ENCODE measurements at regions not wholly inside any gene's neighbourhood (a gene's known extent, or its start where the extent isn't known, plus 50 kb on each side); places are given as distances from the start of the nearest gene placed in this dataset.
"Not testable (repeated sequence)": the region's sequence is repeated elsewhere in the genome, so short reads cannot be mapped to it uniquely, and the experiment has no call there.

GRCh38 chr10:131579251-131580071 lies 267.9 kb upstream of the TCERG1L start:
- Histone ChIP-seq H3K27ac (no peak overlapping the region), H3K27me3 (no peaks in the 10 kb centered on the region), H3K36me3 (replicated peaks in 1 of 2; ENCODE audit: insufficient read depth in 1 of 2, low read depth in 2 of 2) (no peaks in the 10 kb centered on the region), H3K4me3 (no peak overlapping the region), H3K4me1 (no peaks in the 10 kb centered on the region), H3K9me3 (no peaks in the 10 kb centered on the region)
- DNase-seq (no peak), ATAC-seq (no peak)
- TF ChIP-seq CTCF (IDR thresholded peaks at IDR 0.05) (no peak), POLR2A (IDR thresholded peaks at IDR 0.05) (no peak)
- intact Hi-C loops (cut with DNase I) = no loop called here
- 75 to 78% methylated on average over 14 to 19 of the region's 19 CpGs for WGBS, 2 donors

- intact Hi-C loops (cut with DNase I) = no loop called here
- Histone ChIP-seq H3K27ac (no peak overlapping the region), H3K36me3 (replicated peaks in 1 of 2; ENCODE audit: insufficient read depth in 1 of 2, low read depth in 2 of 2) (no peaks in the 10 kb centered on the region), H3K27me3 (no peaks in the 10 kb centered on the region), H3K4me3 (no peak overlapping the region), H3K4me1 (no peaks in the 10 kb centered on the region), H3K9me3 (no peaks in the 10 kb centered on the region)
- TF ChIP-seq POLR2A (IDR thresholded peaks at IDR 0.05) = no peak
- TF ChIP-seq CTCF (IDR thresholded peaks at IDR 0.05) = no peak
- no peak for ATAC-seq
- WGBS, 2 donors = 61 to 81% methylated on average over 7 to 11 of the region's 11 CpGs
- no peak for DNase-seq
These were observed 268.6 kb upstream of the TCERG1L start for GRCh38 chr10:131580076-131580652.

GRCh38 chr10:131580674-131581073 lies 269.2 kb upstream of the TCERG1L start:
- 33 to 82% methylated on average over 1 to 3 of the region's 3 CpGs for WGBS, 2 donors
- ATAC-seq (no peak), DNase-seq (no peak)
- H3K27ac ChIP-seq = no peak overlapping the region
- intact Hi-C loops (cut with DNase I) = no loop called here
- H3K27me3 ChIP-seq = no peaks in the 10 kb centered on the region
- no peak for TF ChIP-seq POLR2A (IDR thresholded peaks at IDR 0.05)
- TF ChIP-seq CTCF (IDR thresholded peaks at IDR 0.05) = no peak
- H3K36me3 ChIP-seq (replicated peaks in 1 of 2; ENCODE audit: insufficient read depth in 1 of 2, low read depth in 2 of 2) = no peaks in the 10 kb centered on the region
- H3K4me3 ChIP-seq = no peak overlapping the region
- no peaks in the 10 kb centered on the region for H3K4me1 ChIP-seq
- H3K9me3 ChIP-seq = no peaks in the 10 kb centered on the region

- H3K36me3 ChIP-seq (replicated peaks in 1 of 2; ENCODE audit: insufficient read depth in 1 of 2, low read depth in 2 of 2); intact Hi-C loops (cut with DNase I); ATAC-seq; H3K27me3 ChIP-seq; DNase-seq; H3K4me1 ChIP-seq; H3K4me3 ChIP-seq; H3K27ac ChIP-seq; H3K9me3 ChIP-seq: not testable (repeated sequence)
- whole genome bisulfite sequencing, 2 donors = 60 to 68% methylated on average over 2 to 7 of the region's 7 CpGs
These were observed 270.0 kb upstream of the TCERG1L start for GRCh38 chr10:131581547-131581946.

- WGBS, 2 donors = 62 to 72% methylated on average over 11 to 12 of the region's 12 CpGs
- no peaks in the 10 kb centered on the region for H3K9me3 ChIP-seq
- H3K4me3 ChIP-seq = no peak overlapping the region
- ATAC-seq = no peak
- DNase-seq = no peak
- H3K27me3 ChIP-seq = no peaks in the 10 kb centered on the region
- H3K36me3 ChIP-seq (replicated peaks in 1 of 2; ENCODE audit: insufficient read depth in 1 of 2, low read depth in 2 of 2) = no peaks in the 10 kb centered on the region
- H3K27ac ChIP-seq = no peak overlapping the region
- TF ChIP-seq POLR2A (IDR thresholded peaks at IDR 0.05) (no peak), CTCF (IDR thresholded peaks at IDR 0.05) (no peak)
- H3K4me1 ChIP-seq = no peaks in the 10 kb centered on the region
- intact Hi-C loops (cut with DNase I) = no loop called here
These were observed 272.8 kb upstream of the TCERG1L start for GRCh38 chr10:131584287-131584686.

Measured in body of pancreas (tissue), 4 donors.